ENCODE measurements at regions not wholly inside any gene's neighbourhood (a gene's known extent, or its start where the extent isn't known, plus 50 kb on each side); places are given as distances from the start of the nearest gene placed in this dataset.

- intact Hi-C loops (cut with micrococcal nuclease), result no loop called here
- DNase-seq (ENCODE audit: low spot score), result no peak
- no peaks in the 10 kb centered on the region for H3K9me3 Mint-ChIP-seq
- H3K4me3 Mint-ChIP-seq (ENCODE audit: low read depth), result no peak overlapping the region
- peaks cover 18% of the 10 kb centered on the region for H3K27me3 Mint-ChIP-seq (ENCODE audit: low read depth)
- no peaks in the 10 kb centered on the region for H3K4me1 Mint-ChIP-seq (ENCODE audit: low read depth)
- no peaks in the 10 kb centered on the region for H3K36me3 Mint-ChIP-seq (ENCODE audit: low read depth)
- H3K27ac Mint-ChIP-seq, result no peak overlapping the region
Measured at GRCh38 chr6:90653750-90654149, 66.9 kb upstream of the MAP3K7 start.

GRCh38 chr6:90650041-90650940, 63.4 kb upstream of the MAP3K7 start:
- no peak overlapping the region for H3K4me3 Mint-ChIP-seq (ENCODE audit: low read depth)

GRCh38 chr6:90648873-90649272, 62.0 kb upstream of the MAP3K7 start:
- H3K4me1 Mint-ChIP-seq (ENCODE audit: low read depth), result no peaks in the 10 kb centered on the region
- no peak overlapping the region for H3K4me3 Mint-ChIP-seq (ENCODE audit: low read depth)
- H3K9me3 Mint-ChIP-seq, result no peaks in the 10 kb centered on the region
- no peaks in the 10 kb centered on the region for H3K36me3 Mint-ChIP-seq (ENCODE audit: low read depth)
- intact Hi-C loops (cut with micrococcal nuclease), result no loop called here
- DNase-seq (ENCODE audit: low spot score), result no peak
- H3K27me3 Mint-ChIP-seq (ENCODE audit: low read depth), result peaks cover 13% of the 10 kb centered on the region
- no peak overlapping the region for H3K27ac Mint-ChIP-seq

More at GRCh38 chr6:90650041-90650940, 63.4 kb upstream of the MAP3K7 start:
- Mint-ChIP-seq H3K9me3 (no peaks in the 10 kb centered on the region), H3K27me3 (ENCODE audit: low read depth) (peaks cover 16% of the 10 kb centered on the region), H3K4me1 (ENCODE audit: low read depth) (no peaks in the 10 kb centered on the region), H3K36me3 (ENCODE audit: low read depth) (no peaks in the 10 kb centered on the region), H3K27ac (no peak overlapping the region)
- intact Hi-C loops (cut with micrococcal nuclease), result no loop called here
- no peak for DNase-seq (ENCODE audit: low spot score)

- H3K36me3 Mint-ChIP-seq (ENCODE audit: low read depth), result no peaks in the 10 kb centered on the region
- no peak overlapping the region for H3K4me3 Mint-ChIP-seq (ENCODE audit: low read depth)
- no peaks in the 10 kb centered on the region for H3K9me3 Mint-ChIP-seq
- DNase-seq (ENCODE audit: low spot score), result no peak
- no peak overlapping the region for H3K27ac Mint-ChIP-seq
- H3K27me3 Mint-ChIP-seq (ENCODE audit: low read depth), result peaks cover 17% of the 10 kb centered on the region
- H3K4me1 Mint-ChIP-seq (ENCODE audit: low read depth), result no peaks in the 10 kb centered on the region
- intact Hi-C loops (cut with micrococcal nuclease), result no loop called here
Measured at GRCh38 chr6:90646940-90647339, 60.1 kb upstream of the MAP3K7 start.

- Mint-ChIP-seq H3K27me3 (ENCODE audit: low read depth) (peaks cover 22% of the 10 kb centered on the region), H3K27ac (no peak overlapping the region), H3K4me1 (ENCODE audit: low read depth) (no peaks in the 10 kb centered on the region), H3K4me3 (ENCODE audit: low read depth) (no peak overlapping the region), H3K9me3 (no peaks in the 10 kb centered on the region), H3K36me3 (ENCODE audit: low read depth) (no peaks in the 10 kb centered on the region)
- intact Hi-C loops (cut with micrococcal nuclease), result no loop called here
- DNase-seq (ENCODE audit: low spot score), result no peak
Measured at GRCh38 chr6:90645634-90646033, 58.8 kb upstream of the MAP3K7 start.

GRCh38 chr6:90644492-90644891, 57.6 kb upstream of the MAP3K7 start:
- H3K4me3 Mint-ChIP-seq (ENCODE audit: low read depth), result no peak overlapping the region
- H3K9me3 Mint-ChIP-seq, result no peaks in the 10 kb centered on the region
- no peaks in the 10 kb centered on the region for H3K4me1 Mint-ChIP-seq (ENCODE audit: low read depth)
- H3K27ac Mint-ChIP-seq, result no peak overlapping the region
- no peaks in the 10 kb centered on the region for H3K36me3 Mint-ChIP-seq (ENCODE audit: low read depth)
- H3K27me3 Mint-ChIP-seq (ENCODE audit: low read depth), result peaks cover 23% of the 10 kb centered on the region
- no peak for DNase-seq (ENCODE audit: low spot score)
- intact Hi-C loops (cut with micrococcal nuclease), result no loop called here

- Mint-ChIP-seq H3K27me3 (ENCODE audit: low read depth) (peaks cover 22% of the 10 kb centered on the region), H3K9me3 (peaks cover 1% of the 10 kb centered on the region)
Measured at GRCh38 chr6:90643381-90643780, 56.5 kb upstream of the MAP3K7 start.

GRCh38 chr6:90637320-90637719, 50.4 kb upstream of the MAP3K7 start:
- Mint-ChIP-seq H3K27me3 (ENCODE audit: low read depth) (peaks cover 28% of the 10 kb centered on the region), H3K4me1 (ENCODE audit: low read depth) (no peaks in the 10 kb centered on the region), H3K4me3 (ENCODE audit: low read depth) (no peak overlapping the region), H3K27ac (no peak overlapping the region), H3K9me3 (peaks cover 15% of the 10 kb centered on the region), H3K36me3 (ENCODE audit: low read depth) (no peaks in the 10 kb centered on the region)
- no peak for DNase-seq (ENCODE audit: low spot score)
- intact Hi-C loops (cut with micrococcal nuclease), result no loop called here

More at GRCh38 chr6:90643381-90643780, 56.5 kb upstream of the MAP3K7 start:
- DNase-seq (ENCODE audit: low spot score), result no peak
- Mint-ChIP-seq H3K4me3 (ENCODE audit: low read depth) (no peak overlapping the region), H3K27ac (no peak overlapping the region), H3K4me1 (ENCODE audit: low read depth) (no peaks in the 10 kb centered on the region), H3K36me3 (ENCODE audit: low read depth) (no peaks in the 10 kb centered on the region)
- intact Hi-C loops (cut with micrococcal nuclease), result no loop called here

Data from activated T-helper 2 cell treated with anti-CD3 and anti-CD28 coated beads, Interferon-gamma antibody, Interleukin-2, Interleukin-4, amounts not matched to agents 10 μg/mL and 5 μg/mL and 100 μg/mL, durations not matched to agents 14 hours and 24 hours and 36 hours (primary cell).